ENCODE measurements at regions not wholly inside any gene's neighbourhood (a gene's known extent, or its start where the extent isn't known, plus 50 kb on each side); places are given as distances from the start of the nearest gene placed in this dataset.

DNA sequence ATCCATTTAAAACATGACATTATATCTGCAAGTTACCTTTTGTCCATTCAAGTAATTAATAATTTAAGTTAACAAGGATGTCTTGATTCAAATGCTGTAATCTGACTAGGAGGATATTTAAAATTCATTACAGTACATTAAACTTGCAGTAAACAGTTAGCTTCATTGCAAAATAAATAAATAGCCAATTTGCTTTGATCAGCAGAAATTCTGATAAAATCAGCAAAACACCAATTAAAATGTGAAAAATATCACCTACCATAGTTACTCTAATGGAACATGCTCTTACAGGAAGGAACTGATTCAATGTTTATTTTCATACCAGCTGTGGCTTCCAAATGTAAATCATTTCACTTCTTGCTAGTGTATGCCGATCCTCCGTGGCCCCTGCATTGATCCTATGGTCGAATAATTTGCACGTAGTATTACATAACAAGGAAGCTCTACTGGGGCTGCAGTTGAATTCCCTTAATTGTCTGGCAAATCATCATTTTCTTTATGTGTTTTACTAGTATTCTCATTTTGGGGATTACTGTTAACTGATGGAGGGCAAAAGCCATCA, 150.7 kb downstream of the FOXB1 start:
- DNase-seq (ENCODE audit: low read depth): no peak
- TF ChIP-seq, protein P1, sequence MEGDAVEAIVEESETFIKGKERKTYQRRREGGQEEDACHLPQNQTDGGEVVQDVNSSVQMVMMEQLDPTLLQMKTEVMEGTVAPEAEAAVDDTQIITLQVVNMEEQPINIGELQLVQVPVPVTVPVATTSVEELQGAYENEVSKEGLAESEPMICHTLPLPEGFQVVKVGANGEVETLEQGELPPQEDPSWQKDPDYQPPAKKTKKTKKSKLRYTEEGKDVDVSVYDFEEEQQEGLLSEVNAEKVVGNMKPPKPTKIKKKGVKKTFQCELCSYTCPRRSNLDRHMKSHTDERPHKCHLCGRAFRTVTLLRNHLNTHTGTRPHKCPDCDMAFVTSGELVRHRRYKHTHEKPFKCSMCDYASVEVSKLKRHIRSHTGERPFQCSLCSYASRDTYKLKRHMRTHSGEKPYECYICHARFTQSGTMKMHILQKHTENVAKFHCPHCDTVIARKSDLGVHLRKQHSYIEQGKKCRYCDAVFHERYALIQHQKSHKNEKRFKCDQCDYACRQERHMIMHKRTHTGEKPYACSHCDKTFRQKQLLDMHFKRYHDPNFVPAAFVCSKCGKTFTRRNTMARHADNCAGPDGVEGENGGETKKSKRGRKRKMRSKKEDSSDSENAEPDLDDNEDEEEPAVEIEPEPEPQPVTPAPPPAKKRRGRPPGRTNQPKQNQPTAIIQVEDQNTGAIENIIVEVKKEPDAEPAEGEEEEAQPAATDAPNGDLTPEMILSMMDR (conservative IDR thresholded peaks at IDR 0.05; ENCODE audit: low read depth, low read length): no peak
- H3K4me3 ChIP-seq (ENCODE audit: low read length): no peak overlapping the region

DNA sequence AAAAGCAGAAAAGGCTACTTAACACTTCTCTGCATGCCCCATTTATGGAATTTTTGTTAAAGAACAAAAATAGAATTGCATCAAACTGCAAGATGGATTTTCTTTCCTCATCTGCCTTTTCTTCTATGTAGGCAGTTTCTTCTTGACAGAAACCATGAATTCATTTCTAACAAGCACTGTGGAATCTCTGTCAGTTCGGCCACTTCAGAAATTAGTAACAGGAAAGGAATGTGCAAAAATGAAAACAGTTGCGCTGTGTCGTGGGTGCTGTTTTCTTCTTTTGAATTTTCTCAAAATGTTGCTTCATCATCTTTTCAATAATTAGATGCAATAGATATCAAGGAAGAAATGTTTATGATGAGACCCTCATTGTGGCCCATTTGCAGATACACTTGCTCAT, 151.6 kb downstream of the FOXB1 start:
- no peak for DNase-seq (ENCODE audit: low read depth)
- TF ChIP-seq, protein P1 (conservative IDR thresholded peaks at IDR 0.05; ENCODE audit: low read depth, low read length): no peak
- no peak overlapping the region for H3K4me3 ChIP-seq (ENCODE audit: low read length)

- no peak overlapping the region for H3K4me3 ChIP-seq (ENCODE audit: low read length)
- no peak for DNase-seq (ENCODE audit: low read depth)
- TF ChIP-seq, protein P1 (conservative IDR thresholded peaks at IDR 0.05; ENCODE audit: low read depth, low read length): no peak
Measured at GRCh38 chr15:60160909-60161308, 156.8 kb downstream of the FOXB1 start.

DNA sequence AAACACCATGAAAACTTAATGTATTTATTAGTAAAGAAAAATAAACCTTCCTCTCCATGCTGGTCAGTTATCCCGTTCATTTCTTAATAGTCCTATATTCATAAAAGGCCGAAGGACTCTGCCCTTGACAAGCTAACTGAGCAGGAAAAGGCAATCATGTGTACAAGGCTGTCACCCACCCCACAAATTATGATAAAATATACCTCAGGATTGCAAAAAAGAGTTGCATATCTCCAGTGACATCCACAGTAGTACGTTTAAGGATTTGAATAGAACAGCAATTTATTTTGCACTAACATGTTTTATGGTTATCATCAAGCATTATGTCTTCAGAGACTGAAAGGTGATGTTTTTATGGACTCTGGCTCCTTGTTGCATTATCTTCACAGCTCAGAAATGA, 157.6 kb downstream of the FOXB1 start:
- no peak for DNase-seq (ENCODE audit: low read depth)
- TF ChIP-seq, protein P1 (conservative IDR thresholded peaks at IDR 0.05; ENCODE audit: low read depth, low read length): no peak
- H3K4me3 ChIP-seq (ENCODE audit: low read length): no peak overlapping the region

- TF ChIP-seq, protein P1 (conservative IDR thresholded peaks at IDR 0.05; ENCODE audit: low read depth, low read length): no peak
- no peak for DNase-seq (ENCODE audit: low read depth)
- H3K4me3 ChIP-seq (ENCODE audit: low read length): no peak overlapping the region
Measured at GRCh38 chr15:60162251-60162967, 158.3 kb downstream of the FOXB1 start.

DNA sequence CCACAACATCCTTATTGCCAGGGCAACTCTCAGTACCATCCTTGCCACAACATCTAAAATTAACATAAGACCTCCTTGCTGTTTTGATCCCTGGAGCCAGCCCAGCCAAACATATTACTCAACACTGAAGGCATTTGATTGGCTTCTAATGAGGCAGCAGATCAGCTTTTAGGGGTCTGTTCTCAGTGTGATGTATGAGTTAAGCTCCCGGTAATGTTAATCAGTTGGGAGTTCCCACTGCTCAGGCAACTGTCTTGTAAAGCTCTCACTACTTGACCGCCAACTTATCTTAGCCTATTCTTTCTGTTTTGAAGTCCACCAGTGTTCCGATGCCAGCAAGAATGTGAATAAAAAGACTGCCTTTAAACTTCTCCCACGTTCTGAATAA, 158.9 kb downstream of the FOXB1 start:
- TF ChIP-seq, protein P1 (conservative IDR thresholded peaks at IDR 0.05; ENCODE audit: low read depth, low read length): no peak
- no peak overlapping the region for H3K4me3 ChIP-seq (ENCODE audit: low read length)
- peak; percentile 82 for DNase-seq (ENCODE audit: low read depth)

DNA sequence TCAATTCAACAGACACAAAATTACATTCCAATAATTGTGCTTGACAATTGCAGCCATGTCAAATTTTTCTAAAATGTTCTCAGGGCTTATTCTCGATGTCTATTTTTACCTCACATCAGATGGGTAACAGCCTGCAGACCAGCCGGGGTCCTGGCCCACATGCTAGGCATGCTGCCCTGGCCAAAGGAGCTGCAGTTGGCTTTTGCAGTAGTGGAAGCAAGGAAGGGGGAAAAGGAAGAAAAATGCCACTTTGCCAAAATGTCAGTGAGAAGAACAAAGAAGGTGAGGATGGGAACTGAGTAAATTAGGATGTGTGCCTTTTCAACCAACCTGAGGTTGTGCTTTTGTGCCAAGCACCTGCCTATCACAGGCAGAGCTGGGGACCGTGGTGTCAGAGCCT, 161.0 kb downstream of the FOXB1 start:
- H3K4me3 ChIP-seq (ENCODE audit: low read length): no peak overlapping the region
- DNase-seq (ENCODE audit: low read depth): no peak
- TF ChIP-seq, protein P1 (conservative IDR thresholded peaks at IDR 0.05; ENCODE audit: low read depth, low read length): no peak

Data from retinal pigment epithelial cell (primary cell).